ENCODE measurements at regions not wholly inside any gene's neighbourhood (a gene's known extent, or its start where the extent isn't known, plus 50 kb on each side); places are given as distances from the start of the nearest gene placed in this dataset.

DNA sequence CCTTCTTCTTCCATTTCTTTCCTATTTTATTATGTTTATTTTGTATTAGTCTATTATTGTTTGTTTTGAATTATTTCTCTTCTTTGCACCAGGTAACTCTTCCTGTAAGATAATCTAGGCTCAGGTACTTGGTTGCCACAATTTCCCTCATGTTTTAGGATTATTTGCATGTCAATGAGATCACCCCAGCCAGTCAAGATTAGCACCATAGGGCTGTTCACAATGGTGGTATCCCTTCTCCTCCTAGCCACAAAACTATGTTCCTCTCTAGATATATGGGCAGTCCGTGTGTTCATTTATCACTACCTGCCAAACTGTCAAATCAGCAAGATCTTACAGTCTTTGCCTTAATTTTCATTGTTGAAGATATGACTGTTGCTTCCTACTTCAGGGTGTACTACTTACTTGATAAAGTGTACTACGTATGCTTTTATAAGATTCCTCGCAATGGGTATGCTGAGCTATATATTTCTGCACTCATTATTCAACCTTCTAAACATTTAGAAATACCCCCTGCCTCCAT lies 1536.2 kb downstream of the PLA2G4A start:
- no peak for DNase-seq

DNA sequence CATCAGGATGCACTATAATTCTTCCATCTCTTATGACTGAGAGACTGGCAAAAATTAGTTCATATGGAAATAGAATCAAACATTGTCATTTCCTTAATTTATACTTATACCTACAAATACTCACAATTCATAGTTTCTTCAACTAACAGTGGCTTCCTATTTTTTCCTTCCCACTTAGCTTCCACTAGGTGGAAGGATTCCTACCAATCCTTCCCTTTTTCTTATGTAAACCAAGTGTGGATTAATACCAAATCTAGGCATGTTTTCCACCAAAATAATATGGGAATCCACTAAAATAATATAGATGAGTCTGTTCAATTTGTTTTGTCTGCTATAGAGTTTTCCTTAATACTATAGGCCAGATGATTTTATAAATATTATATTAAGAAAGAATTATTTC lies 1537.1 kb downstream of the PLA2G4A start:
- DNase-seq, result no peak

DNA sequence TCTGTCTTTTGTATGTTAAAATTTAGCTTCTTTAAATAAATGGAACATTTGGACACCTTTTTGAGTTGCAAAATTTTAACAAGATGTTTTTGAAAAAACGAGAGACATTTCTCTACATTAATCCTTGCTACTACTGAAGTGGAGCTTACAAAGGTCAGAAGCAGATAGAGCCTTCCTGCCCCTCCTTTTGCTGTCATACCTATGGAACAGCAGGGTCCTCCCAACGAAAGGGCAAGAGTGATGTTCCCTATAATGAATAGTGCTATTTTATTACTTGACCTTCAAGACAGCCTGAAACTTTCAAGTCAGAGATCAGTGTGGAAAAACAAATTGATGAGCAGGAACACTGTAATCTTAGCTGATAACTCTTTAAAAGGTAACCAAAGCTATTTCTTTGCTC lies 1538.9 kb downstream of the PLA2G4A start:
- no peak for DNase-seq

DNA sequence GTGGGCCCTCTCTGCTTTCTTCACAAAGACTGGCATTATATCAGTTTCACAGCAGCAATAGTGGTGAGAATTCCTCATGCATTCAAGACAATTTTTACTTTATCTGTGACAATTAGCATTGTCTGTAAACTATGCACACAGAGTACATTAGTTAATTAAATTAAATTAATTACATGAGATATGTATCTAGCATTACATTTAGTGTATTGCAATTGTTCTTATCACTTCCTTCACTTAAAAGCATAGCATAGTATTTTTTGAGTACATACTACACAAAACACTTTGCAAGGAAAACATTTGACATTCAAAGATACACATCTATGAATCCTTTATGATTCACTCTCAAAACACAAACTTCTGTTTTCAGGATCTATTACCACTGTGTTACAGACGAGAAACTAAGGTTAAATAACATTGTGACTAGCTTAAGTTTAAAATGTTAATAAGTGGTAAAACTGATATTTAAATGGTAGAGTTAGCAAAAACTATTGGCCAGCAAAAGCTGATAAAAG lies 1542.6 kb downstream of the PLA2G4A start:
- DNase-seq, result no peak

DNA sequence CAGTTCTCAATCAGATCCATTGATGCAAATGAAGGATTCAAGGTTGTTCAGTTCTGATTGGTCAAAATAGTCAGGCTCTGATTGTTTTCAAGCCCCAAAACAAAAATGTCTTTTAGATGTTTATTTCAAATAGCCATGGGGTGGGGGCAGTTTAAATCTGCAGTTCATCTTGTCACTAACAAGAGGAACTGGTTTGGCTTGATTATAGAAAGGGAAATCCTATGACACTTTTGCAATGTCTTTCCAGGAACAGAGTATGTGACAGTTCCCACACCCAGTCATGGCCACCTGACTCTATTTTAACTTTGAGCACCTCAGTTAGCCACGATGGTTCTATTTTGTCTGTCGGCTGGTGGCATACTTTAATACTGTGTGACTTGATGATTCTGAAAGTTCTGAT lies 1544.1 kb downstream of the PLA2G4A start:
- no peak for DNase-seq

DNA sequence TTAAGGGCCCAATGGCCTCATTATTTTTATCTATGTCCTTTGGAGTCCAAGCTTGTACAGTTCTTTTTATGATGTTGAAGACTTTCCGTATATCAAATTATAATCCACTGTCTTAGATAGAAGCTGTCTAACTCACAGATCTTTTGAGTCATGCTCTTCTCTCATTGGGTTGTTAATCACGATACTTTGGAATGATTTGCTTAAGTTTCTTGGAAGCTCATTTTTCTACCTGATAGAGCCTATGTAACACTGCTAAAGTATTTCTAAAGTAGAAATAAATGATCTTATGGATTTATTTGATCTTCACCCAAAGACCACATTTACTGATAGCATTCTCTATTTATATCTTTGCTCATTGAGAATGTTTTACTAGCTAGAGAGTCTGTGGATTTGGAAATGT lies 1554.1 kb downstream of the PLA2G4A start:
- DNase-seq, result no peak

DNA sequence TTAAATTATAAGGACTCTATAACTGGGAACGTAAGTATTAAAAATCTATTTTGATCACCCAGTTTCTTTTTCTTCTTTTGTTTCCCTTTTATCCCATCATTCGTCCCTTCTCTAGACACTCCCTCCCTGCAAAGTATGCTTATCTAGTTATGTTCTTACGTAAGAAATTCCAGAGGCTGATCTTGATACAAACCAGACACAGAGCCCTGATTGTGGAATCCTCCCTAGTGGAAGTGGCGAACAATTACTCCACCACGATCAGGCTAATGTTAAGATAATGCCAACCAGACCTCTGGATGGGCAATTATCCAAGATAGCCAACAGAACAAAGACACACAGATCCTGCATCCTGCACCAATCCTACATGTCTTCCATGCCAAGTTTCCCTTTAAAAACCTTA lies 1557.4 kb downstream of the PLA2G4A start:
- no peak for DNase-seq

DNA sequence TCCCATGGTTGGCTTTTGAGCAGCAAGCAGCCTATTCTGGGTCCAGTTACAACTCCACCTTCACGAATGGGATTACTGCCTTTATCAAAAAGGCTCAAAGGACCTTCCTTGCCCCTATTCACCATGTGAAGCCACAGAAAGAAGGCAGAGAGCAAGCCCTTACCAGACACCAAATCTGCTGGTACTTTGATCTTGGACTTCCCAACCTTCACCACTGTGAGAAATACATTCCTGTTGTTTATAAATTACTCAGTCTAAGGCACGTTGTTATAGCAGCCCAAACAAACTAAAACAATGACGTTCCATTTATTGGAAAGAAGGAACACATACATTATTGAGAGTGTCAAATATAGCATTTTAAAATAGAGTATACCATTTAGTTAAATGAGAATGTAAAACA lies 1557.9 kb downstream of the PLA2G4A start:
- no peak for DNase-seq

DNA sequence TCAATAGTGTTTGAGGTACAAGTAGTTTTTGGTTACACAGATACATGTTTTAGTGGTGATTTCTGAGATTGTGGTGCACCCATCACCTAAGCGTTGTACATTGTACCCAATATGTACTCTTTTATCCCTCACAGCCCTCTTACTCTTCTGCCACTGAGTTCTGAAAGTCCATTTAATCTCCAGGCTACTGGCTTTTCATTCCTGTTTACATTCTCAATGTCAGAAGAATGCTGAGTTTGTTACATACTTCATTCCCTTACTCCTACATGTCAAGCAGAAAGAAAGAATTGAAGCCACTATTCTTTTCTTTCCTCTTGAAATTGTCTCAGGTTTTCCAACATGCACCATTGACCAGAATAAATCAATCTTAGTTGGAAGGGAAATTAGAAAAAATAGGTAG lies 1565.9 kb downstream of the PLA2G4A start:
- DNase-seq, result no peak

DNA sequence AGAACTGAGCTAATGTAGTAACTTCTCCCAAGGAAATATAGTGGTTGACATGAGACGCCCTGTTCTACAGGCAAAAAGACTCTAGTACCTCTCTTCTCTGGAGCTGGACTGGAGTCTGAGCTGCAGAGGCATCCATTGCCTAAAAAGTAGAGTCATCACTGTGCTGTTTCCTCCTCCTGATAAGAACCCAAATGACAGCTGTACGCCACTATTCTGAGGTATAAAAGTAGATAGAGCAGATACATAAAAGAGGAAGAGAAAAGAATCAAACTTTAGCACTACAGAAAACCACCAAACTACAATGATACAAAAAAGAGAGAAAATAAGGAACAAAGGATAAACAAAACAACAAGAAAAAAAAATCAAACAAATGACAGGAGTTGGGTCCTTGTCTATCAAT lies 1568.8 kb downstream of the PLA2G4A start:
- DNase-seq, result no peak

DNA sequence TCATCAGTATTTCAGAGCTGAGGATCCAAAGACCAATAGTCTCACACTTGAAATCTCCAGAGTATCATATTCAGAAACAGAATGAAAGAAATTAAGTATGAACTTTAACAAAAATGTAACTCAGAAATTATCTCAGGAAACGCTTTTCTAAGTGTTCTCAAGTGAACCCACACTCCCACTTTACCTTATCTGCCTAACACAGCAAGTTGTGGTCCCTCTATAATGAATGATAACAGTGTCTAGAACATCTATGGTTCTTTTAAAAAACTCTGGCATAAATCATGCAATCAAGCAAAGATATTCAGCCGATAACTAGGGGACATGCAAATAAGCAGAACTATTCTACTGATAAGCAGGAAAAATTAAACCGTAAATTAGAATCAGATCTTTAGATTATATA lies 1574.2 kb downstream of the PLA2G4A start:
- DNase-seq, result no peak

DNA sequence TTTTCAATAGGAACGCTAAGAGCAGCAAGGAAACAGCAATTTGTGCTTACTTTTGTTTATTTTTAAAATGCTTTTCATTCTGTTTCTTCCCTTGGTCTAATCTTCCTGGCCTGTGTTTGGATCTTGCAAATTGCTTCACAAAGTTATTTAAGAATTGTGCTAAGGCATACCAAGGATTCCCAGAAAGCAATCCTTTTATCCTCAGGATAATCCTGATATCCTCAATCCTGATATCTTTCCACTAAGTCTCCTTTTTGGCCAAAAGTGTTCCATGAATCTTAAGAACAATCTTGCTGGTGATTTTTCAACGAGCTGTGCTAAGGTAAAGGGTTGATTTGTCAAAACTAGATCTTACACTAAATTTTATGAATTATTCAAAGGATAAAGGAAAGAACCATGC lies 1577.9 kb downstream of the PLA2G4A start:
- DNase-seq, result no peak

DNA sequence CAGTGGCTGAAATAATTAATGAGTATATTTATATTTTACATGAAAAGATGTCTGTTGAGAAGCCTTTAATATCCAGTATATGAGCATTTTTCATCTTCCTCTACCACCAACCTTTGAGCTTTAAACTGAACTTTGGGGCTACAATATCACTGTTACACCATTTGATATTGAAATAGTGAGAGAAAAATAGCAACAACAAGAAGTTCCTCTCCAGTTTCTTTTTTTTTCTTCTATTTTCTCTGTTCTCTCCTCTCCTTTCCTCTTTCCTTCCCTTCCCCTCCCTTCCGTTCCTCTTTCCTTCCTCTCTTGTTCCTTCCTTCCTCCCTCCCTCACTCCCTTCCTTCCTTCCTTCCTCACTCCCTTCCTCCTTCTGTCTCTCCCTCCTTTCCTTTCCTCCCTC lies 1591.4 kb downstream of the PLA2G4A start:
- no peak for DNase-seq

DNA sequence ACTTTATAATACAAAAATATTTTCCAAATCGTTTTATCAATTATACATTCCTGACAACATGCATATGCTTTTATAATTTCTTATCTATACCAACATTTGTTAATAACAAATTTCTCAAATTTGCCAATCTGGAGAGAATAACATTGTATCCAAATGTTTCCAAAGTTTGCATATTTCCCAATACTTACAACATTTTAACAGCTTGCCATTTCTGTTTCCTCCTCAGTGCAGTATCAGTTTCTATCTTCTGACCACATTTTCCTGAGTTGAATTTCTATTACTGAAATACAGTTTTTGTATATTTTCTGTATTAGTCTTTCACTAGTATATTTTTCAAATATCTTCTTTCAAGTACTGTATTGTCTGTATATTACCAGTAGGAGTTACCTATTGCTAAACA lies 1594.3 kb downstream of the PLA2G4A start:
- DNase-seq, result no peak

DNA sequence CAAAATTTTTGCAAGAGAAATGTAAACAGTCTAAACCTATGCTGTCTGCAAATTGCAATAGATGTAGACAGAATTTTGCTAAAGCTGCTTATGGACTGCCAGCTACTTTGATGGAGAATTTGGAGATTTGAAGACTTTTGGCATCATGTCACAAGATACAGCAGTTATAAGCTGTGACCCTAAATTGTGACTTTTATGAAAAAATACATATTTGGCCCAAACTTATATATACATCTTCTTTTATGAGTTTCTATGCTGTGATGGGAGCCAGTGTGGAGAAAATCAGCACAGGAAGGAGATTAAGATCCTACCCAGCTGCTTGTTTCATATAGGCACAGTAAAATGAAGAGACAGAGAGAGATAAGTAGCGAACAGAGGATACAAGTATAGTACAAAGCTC lies 1595.4 kb downstream of the PLA2G4A start:
- no peak for DNase-seq

DNA sequence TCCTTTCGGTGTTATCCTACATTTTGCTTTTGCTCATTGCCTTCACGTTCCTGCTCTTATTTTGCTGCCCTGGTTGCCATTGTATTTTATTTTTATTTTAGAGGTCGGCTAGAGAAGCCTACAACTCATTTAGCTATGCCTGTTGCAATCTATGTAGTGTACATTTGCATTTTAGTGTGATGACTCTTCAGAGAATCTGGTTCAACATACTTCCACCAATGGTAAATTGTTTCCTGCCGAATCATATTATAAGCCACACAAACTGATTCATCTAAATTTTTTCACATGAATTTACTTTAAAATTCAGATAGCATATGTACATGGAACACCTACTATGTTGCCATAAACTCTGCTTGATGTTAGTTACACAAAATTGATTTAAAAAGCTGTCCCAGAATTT lies 1596.9 kb downstream of the PLA2G4A start:
- DNase-seq, result no peak

DNA sequence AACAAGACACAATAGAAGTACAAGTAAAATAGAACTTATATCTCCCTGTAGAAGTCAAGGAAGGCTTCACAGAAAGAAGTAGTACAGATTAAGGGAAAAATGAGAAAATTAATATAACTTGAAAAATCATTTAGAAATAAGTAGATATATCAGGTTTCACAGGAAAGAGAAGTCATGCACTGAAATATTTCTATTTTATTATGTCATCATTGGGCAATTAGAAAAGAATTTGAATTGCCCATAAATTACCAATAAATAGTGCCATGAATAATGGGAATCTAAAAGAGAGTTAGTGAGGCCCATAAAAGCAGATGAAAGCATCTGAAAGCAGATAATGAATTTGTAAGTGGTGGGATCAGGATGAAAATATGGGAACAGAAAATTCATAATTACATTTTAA lies 1597.8 kb downstream of the PLA2G4A start:
- no peak for DNase-seq

DNA sequence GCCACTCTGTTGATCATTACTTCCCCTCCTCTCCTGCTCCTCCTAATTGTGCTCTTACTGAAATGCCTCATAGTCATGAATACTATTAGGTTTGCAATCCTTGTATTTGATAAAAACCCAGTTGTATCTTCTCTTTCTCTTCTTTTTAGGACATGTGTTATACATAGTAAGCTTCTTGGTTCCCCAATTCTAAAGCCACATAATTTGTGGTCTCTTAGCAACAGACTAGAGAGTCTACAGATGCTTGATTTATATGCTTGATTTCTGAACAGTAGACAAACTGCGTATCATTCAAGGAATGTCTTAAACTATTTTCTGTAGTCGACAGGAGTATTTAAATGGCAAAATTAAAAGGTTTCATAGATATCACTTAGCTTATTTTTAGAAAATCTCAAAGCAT lies 1598.9 kb downstream of the PLA2G4A start:
- no peak for DNase-seq

DNA sequence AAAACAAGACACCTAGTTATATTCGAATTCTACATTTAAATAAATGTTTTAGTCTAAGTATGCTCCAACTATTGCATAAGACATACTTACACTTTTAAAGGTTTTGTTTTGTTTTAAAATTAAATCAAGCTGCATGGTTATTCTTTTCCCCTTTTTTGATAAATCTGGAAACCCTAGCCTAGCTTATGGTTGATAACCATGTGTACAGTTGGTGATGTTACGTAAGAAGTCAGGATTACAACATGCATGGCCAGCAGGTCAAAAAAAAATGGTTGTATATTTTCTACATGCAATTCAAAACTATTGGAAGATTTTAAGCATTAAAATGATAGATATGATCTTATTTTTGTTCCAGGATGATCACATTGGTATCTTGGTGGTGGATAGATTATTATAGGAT lies 1600.6 kb downstream of the PLA2G4A start:
- no peak for DNase-seq

DNA sequence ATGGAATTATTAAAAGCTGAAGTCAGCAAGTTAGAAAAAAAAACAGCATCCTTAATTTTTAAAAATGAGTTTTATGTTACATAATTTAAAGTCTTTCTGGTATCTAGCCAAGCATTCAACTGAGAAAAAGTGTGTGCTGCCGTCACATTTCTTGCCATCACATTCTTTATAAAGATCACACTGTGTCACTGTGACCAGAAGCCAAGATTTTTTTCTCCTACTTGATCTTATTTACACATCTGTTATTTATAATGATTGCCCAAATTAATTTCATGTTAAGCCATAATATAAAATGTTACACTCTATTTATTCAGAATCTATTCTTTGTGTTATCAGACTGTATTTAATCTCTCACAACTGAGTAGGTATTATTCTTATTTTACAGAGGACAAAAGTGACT lies 1603.7 kb downstream of the PLA2G4A start:
- DNase-seq, result no peak

DNA sequence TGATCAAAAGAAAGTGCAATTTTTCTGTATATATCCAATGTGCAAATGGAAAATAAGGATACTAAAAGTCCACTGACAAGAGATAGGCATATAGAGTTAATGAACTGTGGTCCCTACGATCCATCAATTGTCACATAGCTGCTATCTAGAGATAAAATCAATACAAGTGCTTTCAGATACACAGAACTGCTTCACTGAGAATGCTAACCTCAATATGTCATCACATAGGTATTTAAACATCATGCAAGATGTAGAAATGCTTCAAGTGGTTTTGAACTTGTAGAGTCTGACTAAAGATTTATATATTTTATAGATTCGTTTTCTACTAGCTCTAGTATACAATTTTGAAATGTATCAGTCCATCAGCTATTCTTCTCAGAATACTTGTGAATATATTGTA lies 1604.7 kb downstream of the PLA2G4A start:
- no peak for DNase-seq

DNA sequence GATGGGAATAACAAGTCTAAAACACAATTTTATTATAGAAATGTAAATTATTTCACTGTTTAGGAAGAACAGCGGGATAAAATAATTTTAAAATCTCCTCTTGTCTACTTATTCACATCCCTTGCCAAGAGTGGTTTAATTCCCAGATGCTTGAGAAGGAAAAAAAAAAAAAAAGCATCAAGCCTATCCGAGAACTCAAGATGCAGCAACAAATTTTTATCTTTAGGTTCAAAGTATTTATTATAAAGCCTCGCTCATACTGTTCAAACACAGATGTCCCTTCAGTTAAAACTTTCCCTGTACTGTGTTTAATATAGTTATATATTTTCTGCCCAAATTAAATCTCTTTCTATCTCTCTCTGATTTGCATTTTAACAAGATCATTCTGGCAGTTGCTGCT lies 1615.8 kb downstream of the PLA2G4A start:
- no peak for DNase-seq

DNA sequence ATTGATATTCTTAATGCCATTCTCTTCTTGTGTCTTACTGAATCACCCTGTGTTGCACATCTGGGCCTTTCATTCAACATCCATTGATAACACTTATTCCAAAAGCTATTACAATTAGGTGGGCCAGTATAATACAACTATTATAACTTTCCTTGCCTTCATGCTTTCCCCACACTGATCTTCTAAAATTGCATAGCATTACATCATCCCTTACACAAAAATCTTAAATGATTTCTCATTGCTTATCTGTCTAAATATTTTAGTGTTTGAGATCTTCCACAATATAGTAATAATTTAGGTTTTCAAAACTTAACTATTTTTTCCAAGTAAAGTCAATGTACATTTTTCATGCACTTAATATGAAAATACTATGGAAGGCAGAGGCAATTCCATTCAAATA lies 1634.1 kb downstream of the PLA2G4A start:
- DNase-seq, result no peak

DNA sequence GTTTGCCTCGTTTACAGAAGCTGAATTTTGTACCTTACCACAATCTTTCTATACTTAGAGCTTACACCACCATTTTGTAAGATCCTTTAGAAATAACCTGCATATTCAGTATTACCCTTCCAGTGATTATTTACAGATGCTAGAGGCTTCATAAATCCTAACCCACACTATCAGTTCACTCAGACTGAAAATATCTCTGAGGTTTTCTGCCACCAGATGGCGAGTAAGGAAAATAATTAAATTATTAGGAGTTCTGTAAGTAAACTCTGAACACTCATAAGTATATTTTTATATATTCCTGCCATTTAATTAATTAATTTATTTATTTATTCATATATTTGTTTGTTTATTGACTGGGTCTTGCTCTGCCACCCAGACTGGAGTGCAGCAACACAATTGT lies 1635.2 kb downstream of the PLA2G4A start:
- DNase-seq, result no peak

DNA sequence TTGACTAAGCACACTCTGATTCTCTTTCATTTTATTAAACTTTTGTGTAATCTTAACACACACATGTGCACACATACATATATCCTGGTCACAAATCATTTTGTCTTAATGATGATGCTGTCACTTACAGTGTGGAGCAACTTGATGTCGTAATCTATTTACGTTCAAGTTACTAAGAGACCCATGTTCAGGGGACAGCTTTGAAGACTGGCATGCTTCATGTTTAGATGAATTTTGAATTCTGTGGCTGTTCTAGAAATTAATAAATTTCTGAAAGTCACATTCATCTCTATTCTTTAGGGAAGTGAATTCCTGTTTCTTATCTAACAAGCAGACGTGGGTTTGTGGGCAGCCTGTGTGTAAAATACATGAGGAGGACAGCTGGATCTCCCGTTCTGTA lies 1637.8 kb downstream of the PLA2G4A start:
- DNase-seq, result no peak

DNA sequence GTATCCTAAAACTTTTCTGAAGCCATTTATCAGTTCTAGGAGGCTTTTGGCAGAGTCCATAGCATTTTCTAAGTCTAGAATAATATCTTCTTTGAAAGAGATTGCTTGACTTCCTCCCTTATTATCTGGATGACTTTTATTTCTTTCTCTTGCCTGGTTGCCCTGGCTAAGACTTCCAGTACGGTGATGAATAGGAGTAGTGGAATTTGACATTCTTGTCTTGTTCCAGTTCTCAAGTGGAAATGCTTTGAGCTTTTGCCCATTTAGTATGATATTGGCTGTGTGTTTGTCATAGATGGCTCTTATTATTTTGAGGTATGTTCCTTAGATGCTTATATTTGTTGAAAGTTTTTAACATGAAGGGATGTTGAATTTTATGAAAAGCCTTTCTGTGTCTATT lies 1647.9 kb downstream of the PLA2G4A start:
- no peak for DNase-seq
